GM12892 (cell line): ENCODE measurements at regions not wholly inside any gene's neighbourhood (a gene's known extent, or its start where the extent isn't known, plus 50 kb on each side); places are given as distances from the start of the nearest gene placed in this dataset.

Experiments used
- POLR2A ChIP-seq: IDR thresholded peaks from 2 replicates; pipeline ENCODE4 v1.6.1; 2011; ENCODE audit warnings: low read depth, low read length, control low read depth
- POLR2AphosphoS5 ChIP-seq: IDR thresholded peaks from 2 replicates; pipeline ENCODE4 v1.6.1; 2011; ENCODE audit warnings: low read depth, low read length, control low read depth
- TAF1 ChIP-seq: IDR thresholded peaks from 2 replicates; pipeline ENCODE4 v1.6.1; 2011; ENCODE audit warnings: low read depth, mild to moderate bottlenecking, control low read depth, low read length, borderline replicate concordance

- no peak for TF ChIP-seq POLR2A
- TF ChIP-seq POLR2AphosphoS5 = no peak
- no peak for TF ChIP-seq TAF1
Observed at GRCh38 chr11:130721023-130721681, 195.1 kb downstream of the SNX19 start.
